WTC11 (cell line): ENCODE measurements at regions not wholly inside any gene's neighbourhood (a gene's known extent, or its start where the extent isn't known, plus 50 kb on each side); places are given as distances from the start of the nearest gene placed in this dataset.

Experiments used
- ATAC-seq: fragments of 200-7000 bp; cut with Tn5 transposase; 2 replicates; pipeline ENCODE4 v1.10.0; 2021; ENCODE audit warnings: mild to moderate bottlenecking, moderate library complexity
- CTCF ChIA-PET: fragments of 300-600 bp; sonication (Branson Sonifier 250); formaldehyde crosslinking; loops from one replicate; lab custom pipeline; 2021; ENCODE audit warnings: antibody characterized with exemption; lab: Charles Lee
- POLR2A ChIA-PET: fragments of 350-600 bp; sonication (Branson Sonifier 250); formaldehyde crosslinking; loops from one replicate; lab custom pipeline; 2021; ENCODE audit warnings: antibody characterized with exemption; lab: Charles Lee
- DNase-seq: peaks from one replicate; pipeline ENCODE4 v3.0.0; 2021; ENCODE audit warnings: low spot score
- H3K27ac Mint-ChIP-seq: 2 replicates; pipeline ENCODE4 v1.8.0; 2021; ENCODE audit warnings: mixed read lengths
- H3K27me3 Mint-ChIP-seq: 2 replicates; pipeline ENCODE4 v1.8.0; 2021; ENCODE audit warnings: low read depth, mild to moderate bottlenecking, moderate library complexity, mixed read lengths
- H3K36me3 Mint-ChIP-seq: 2 replicates; pipeline ENCODE4 v1.8.0; 2021; ENCODE audit warnings: mixed read lengths
- H3K4me1 Mint-ChIP-seq: 2 replicates; pipeline ENCODE4 v1.8.0; 2022; ENCODE audit warnings: mixed read lengths
- H3K4me3 Mint-ChIP-seq: 2 replicates; pipeline ENCODE4 v1.8.0; 2021; ENCODE audit warnings: mild to moderate bottlenecking, moderate library complexity, mixed read lengths
- H3K9me3 Mint-ChIP-seq: 2 replicates; pipeline ENCODE4 v1.8.0; 2021; ENCODE audit warnings: mixed read lengths
- CDX4 ChIP-seq: fragments of 250-450 bp; sonication (Bioruptor Pico); IDR thresholded peaks from 2 replicates; pipeline ENCODE4 v1.9.0; 2021; ENCODE audit warnings: moderate library complexity, mild to moderate bottlenecking, inconsistent platforms, borderline replicate concordance
- CREM ChIP-seq: sonication (generic); formaldehyde crosslinking; IDR thresholded peaks from 2 replicates; pipeline ENCODE4 v1.8.1; 2022; ENCODE audit warnings: mild to moderate bottlenecking, missing genetic modification reagents, moderate library complexity
- E2F4 ChIP-seq: sonication (generic); formaldehyde crosslinking; IDR thresholded peaks from 2 replicates; pipeline ENCODE4 v1.8.1; 2022; ENCODE audit warnings: low read depth, mild to moderate bottlenecking, moderate library complexity, missing genetic modification reagents, borderline replicate concordance
- ESRRA ChIP-seq: sonication (generic); formaldehyde crosslinking; IDR thresholded peaks from 2 replicates; pipeline ENCODE4 v1.8.1; 2022; ENCODE audit warnings: mild to moderate bottlenecking, missing genetic modification reagents, borderline replicate concordance
- HMGXB4 ChIP-seq: sonication (generic); formaldehyde crosslinking; IDR thresholded peaks from 2 replicates; pipeline ENCODE4 v1.8.1; 2023; ENCODE audit warnings: mild to moderate bottlenecking, moderate library complexity, missing genetic modification reagents
- IRF1 ChIP-seq: sonication (generic); formaldehyde crosslinking; IDR thresholded peaks from 2 replicates; pipeline ENCODE4 v1.8.0; 2023; ENCODE audit warnings: missing genetic modification reagents
- MXD4 ChIP-seq: fragments of 250-450 bp; sonication (Bioruptor Pico); IDR thresholded peaks from 2 replicates; pipeline ENCODE4 v1.8.0; 2021; ENCODE audit warnings: mild to moderate bottlenecking, moderate library complexity, borderline replicate concordance
- NFYB ChIP-seq: sonication (generic); formaldehyde crosslinking; conservative IDR thresholded peaks from 2 replicates; pipeline ENCODE4 v1.8.0; 2022; ENCODE audit warnings: low read depth, missing genetic modification reagents
- NR1H2 ChIP-seq: sonication (generic); formaldehyde crosslinking; IDR thresholded peaks from 2 replicates; pipeline ENCODE4 v1.9.0; 2021; ENCODE audit warnings: mild to moderate bottlenecking, moderate library complexity, missing genetic modification reagents
- SMAD4 ChIP-seq: sonication (generic); formaldehyde crosslinking; IDR thresholded peaks from 2 replicates; pipeline ENCODE4 v1.8.0; 2022; ENCODE audit warnings: mild to moderate bottlenecking, missing genetic modification reagents
- USF1 ChIP-seq: sonication (generic); formaldehyde crosslinking; IDR thresholded peaks from 2 replicates; pipeline ENCODE4 v1.8.0; 2022; ENCODE audit warnings: mild to moderate bottlenecking, missing genetic modification reagents
- ZNF138 ChIP-seq: sonication (generic); formaldehyde crosslinking; conservative IDR thresholded peaks from 2 replicates; pipeline ENCODE4 v1.8.1; 2022; ENCODE audit warnings: mild to moderate bottlenecking, moderate library complexity, missing genetic modification reagents
- ZNF219 ChIP-seq: sonication (generic); formaldehyde crosslinking; IDR thresholded peaks from 2 replicates; pipeline ENCODE4 v1.8.0; 2023; ENCODE audit warnings: missing genetic modification reagents, mild to moderate bottlenecking, borderline replicate concordance
- ZNF317 ChIP-seq: sonication (generic); formaldehyde crosslinking; IDR thresholded peaks from 2 replicates; pipeline ENCODE4 v1.8.1; 2023; ENCODE audit warnings: low read depth, mild to moderate bottlenecking, moderate library complexity, missing genetic modification reagents, borderline replicate concordance
- ZNF396 ChIP-seq: fragments of 250-450 bp; sonication (Bioruptor Pico); IDR thresholded peaks from 2 replicates; pipeline ENCODE4 v1.8.0; 2021; ENCODE audit warnings: mild to moderate bottlenecking, moderate library complexity, borderline replicate concordance
- ZNF425 ChIP-seq: fragments of 250-450 bp; sonication (Bioruptor Pico); conservative IDR thresholded peaks from 2 replicates; pipeline ENCODE4 v1.9.0; 2021; ENCODE audit warnings: mild to moderate bottlenecking
- ZSCAN18 ChIP-seq: fragments of 250-450 bp; sonication (Bioruptor Pico); IDR thresholded peaks from 2 replicates; pipeline ENCODE4 v2.1.2; 2022; ENCODE audit warnings: mild to moderate bottlenecking, moderate library complexity

GRCh38 chr9:90741036-90741435 is 60.6 kb upstream of the SYK start:
- Mint-ChIP-seq H3K4me3 (no peak overlapping the region), H3K36me3 (peaks cover 38% of the 10 kb centered on the region), H3K27ac (no peak overlapping the region), H3K4me1 (peaks cover 5% of the 10 kb centered on the region; the same call in 1 of the 2 replicates), H3K9me3 (peaks cover 74% of the 10 kb centered on the region), H3K27me3 (peaks cover 9% of the 10 kb centered on the region)
- ChIA-PET POLR2A (no interaction called here), CTCF (no interaction called here)
- ATAC-seq (no peak), DNase-seq (no peak)
- no peak for TF ChIP-seq CDX4 (CRISPR knock-in tag)
- TF ChIP-seq MXD4 (CRISPR knock-in tag): no peak
- TF ChIP-seq ESRRA: no peak
- TF ChIP-seq ZNF219 (CRISPR knock-in tag): no peak
- TF ChIP-seq CREM (CRISPR knock-in tag): no peak
- TF ChIP-seq ZSCAN18 (CRISPR knock-in tag): no peak
- TF ChIP-seq ZNF425: no peak
- no peak for TF ChIP-seq ZNF317 (CRISPR knock-in tag)

GRCh38 chr9:90737742-90738141 is 63.9 kb upstream of the SYK start:
- H3K27ac Mint-ChIP-seq: no peak overlapping the region
- ATAC-seq (no peak), DNase-seq (no peak)
- no peak for TF ChIP-seq SMAD4 (CRISPR knock-in tag)
- no peak for TF ChIP-seq IRF1 (CRISPR knock-in tag)
- no peak for TF ChIP-seq NFYB (CRISPR knock-in tag)
- TF ChIP-seq E2F4 (CRISPR knock-in tag): no peak
- no peak for TF ChIP-seq USF1 (CRISPR knock-in tag)
- no peak for TF ChIP-seq CDX4 (CRISPR knock-in tag)
- no peak for TF ChIP-seq MXD4 (CRISPR knock-in tag)
- TF ChIP-seq NR1H2 (CRISPR knock-in tag): no peak
- no peak for TF ChIP-seq HMGXB4 (CRISPR knock-in tag)
- TF ChIP-seq ZNF396: no peak
- no peak for TF ChIP-seq ESRRA
- no peak for TF ChIP-seq ZNF138
- ChIA-PET CTCF (no interaction called here), POLR2A (no interaction called here)
- no peak overlapping the region for H3K4me3 Mint-ChIP-seq
- H3K9me3 Mint-ChIP-seq: peaks cover 62% of the 10 kb centered on the region
- peaks cover 5% of the 10 kb centered on the region; the same call in 1 of the 2 replicates for H3K4me1 Mint-ChIP-seq
- H3K36me3 Mint-ChIP-seq: peaks cover 38% of the 10 kb centered on the region
- peaks cover 9% of the 10 kb centered on the region for H3K27me3 Mint-ChIP-seq
